NCI-H1105 (cell line): ENCODE measurements at regions not wholly inside any gene's neighbourhood (a gene's known extent, or its start where the extent isn't known, plus 50 kb on each side); places are given as distances from the start of the nearest gene placed in this dataset.
"Not testable (repeated sequence)": the region's sequence is repeated elsewhere in the genome, so short reads cannot be mapped to it uniquely, and the experiment has no call there.

Source experiments
- DNase-seq: peaks from one replicate; lab custom pipeline; 2025; lab: John Stamatoyannopoulos, UW

GRCh38 chr13:110809871-110810486 is 96.5 kb downstream of the ING1 start:
- DNase-seq, result no peak

- no peak for DNase-seq
These were observed 97.7 kb downstream of the ING1 start for GRCh38 chr13:110811008-110811720.

GRCh38 chr13:110811771-110812120 is 98.2 kb downstream of the ING1 start:
- no peak for DNase-seq

- DNase-seq, result no peak
These were observed 98.8 kb downstream of the ING1 start for GRCh38 chr13:110812121-110812868.

GRCh38 chr13:110812869-110813645 is 99.6 kb downstream of the ING1 start:
- DNase-seq, result no peak

- DNase-seq, result no peak
These were observed 100.4 kb downstream of the ING1 start for GRCh38 chr13:110813646-110814624.

GRCh38 chr13:110815471-110816204 is 99.2 kb downstream of the ANKRD10 start:
- no peak for DNase-seq

- no peak for DNase-seq
These were observed 98.4 kb downstream of the ANKRD10 start for GRCh38 chr13:110816500-110816899.

GRCh38 chr13:110817143-110817542 is 97.7 kb downstream of the ANKRD10 start:
- DNase-seq, result no peak

GRCh38 chr13:110818747-110819146 is 96.1 kb downstream of the ANKRD10 start:
- no peak for DNase-seq

GRCh38 chr13:110819203-110820014 is 95.5 kb downstream of the ANKRD10 start:
- peak; percentile 72 for DNase-seq

- DNase-seq, result peak; percentile 80
These were observed 94.5 kb downstream of the ANKRD10 start for GRCh38 chr13:110820322-110820721.

GRCh38 chr13:110821837-110822668 is 92.8 kb downstream of the ANKRD10 start:
- DNase-seq, result not testable (repeated sequence)

GRCh38 chr13:110822669-110822945 is 92.3 kb downstream of the ANKRD10 start:
- DNase-seq, result no peak

- DNase-seq, result no peak
These were observed 90.1 kb downstream of the ANKRD10 start for GRCh38 chr13:110824702-110825300.

GRCh38 chr13:110825516-110825915 is 89.4 kb downstream of the ANKRD10 start:
- DNase-seq, result no peak

GRCh38 chr13:110826101-110826500 is 88.8 kb downstream of the ANKRD10 start:
- no peak for DNase-seq

- no peak for DNase-seq
These were observed 87.8 kb downstream of the ANKRD10 start for GRCh38 chr13:110826861-110827672.
